Suprapubic skin (tissue), 4 donors: ENCODE measurements at regions not wholly inside any gene's neighbourhood (a gene's known extent, or its start where the extent isn't known, plus 50 kb on each side); places are given as distances from the start of the nearest gene placed in this dataset.

Source experiments
- CTCF ChIP-seq, 2 donors: fragments of 200-600 bp in 1 of 2; fragments of 450-650 bp in 1 of 2; sonication (generic) in 1 of 2; IDR thresholded peaks; one replicate each; pipeline ENCODE4 v1.5.1; 2016 to 2019; ENCODE audit warnings: antibody characterized with exemption in 2 of 2, mild to moderate bottlenecking in 1 of 2, moderate library complexity in 1 of 2
- POLR2A ChIP-seq, 2 donors: fragments of 450-650 bp; IDR thresholded peaks; one replicate each; pipeline ENCODE4 v1.6.1; 2017; ENCODE audit warnings: antibody characterized with exemption in 2 of 2, mild to moderate bottlenecking in 2 of 2, moderate library complexity in 2 of 2
- POLR2AphosphoS5 ChIP-seq, 3 donors: sonication (generic); formaldehyde crosslinking; IDR thresholded peaks; one replicate each; pipeline ENCODE4 v1.6.1; 2017; ENCODE audit warnings: antibody characterized with exemption in 3 of 3

GRCh38 chr12:90659060-90659459 is 295.9 kb downstream of the CCER1 start:
- no peak for TF ChIP-seq CTCF (IDR thresholded peaks at IDR 0.05)
- TF ChIP-seq POLR2AphosphoS5 (IDR thresholded peaks at IDR 0.05): no peak
- TF ChIP-seq POLR2A (IDR thresholded peaks at IDR 0.05): no peak
